C4-2B (cell line): ENCODE measurements at regions not wholly inside any gene's neighbourhood (a gene's known extent, or its start where the extent isn't known, plus 50 kb on each side); places are given as distances from the start of the nearest gene placed in this dataset.

Source experiments
- CTCF ChIP-seq: fragments of 450-650 bp; conservative IDR thresholded peaks from 2 replicates; pipeline ENCODE4 v1.5.1; 2017; ENCODE audit warnings: mild to moderate bottlenecking
- ZFX ChIP-seq: fragments of 450-650 bp; IDR thresholded peaks from 2 replicates; pipeline ENCODE4 v1.6.1; 2017

- no peak for TF ChIP-seq CTCF
- no peak for TF ChIP-seq ZFX
Measured at GRCh38 chr2:8611700-8612099, 70.2 kb upstream of the ID2 start.
